ENCODE measurements at regions not wholly inside any gene's neighbourhood (a gene's known extent, or its start where the extent isn't known, plus 50 kb on each side); places are given as distances from the start of the nearest gene placed in this dataset.
"Not testable (repeated sequence)": the region's sequence is repeated elsewhere in the genome, so short reads cannot be mapped to it uniquely, and the experiment has no call there.

GRCh38 chrX:109890910-109891502 lies 111.9 kb upstream of the TMEM164 start:
- Histone ChIP-seq H3K9me3 (ENCODE audit: control insufficient read depth in 1 of 2, insufficient read depth in 1 of 2, low read length in 2 of 2) (no peaks in the 10 kb centered on the region), H3K27me3 (ENCODE audit: control insufficient read depth in 1 of 2, insufficient read depth in 2 of 2, low read length in 2 of 2) (no peaks in the 10 kb centered on the region), H3K4me3 (ENCODE audit: low read length) (no peak overlapping the region), H3K36me3 (ENCODE audit: insufficient read depth, low read length) (no peaks in the 10 kb centered on the region), H3K27ac (ENCODE audit: low read depth in 1 of 2, low read length in 2 of 2) (no peak overlapping the region), H3K4me1 (ENCODE audit: insufficient read depth, low read length) (no peaks in the 10 kb centered on the region)
- Mint-ChIP-seq H3K27me3 (no peaks in the 10 kb centered on the region), H3K36me3 (ENCODE audit: low read depth) (no peaks in the 10 kb centered on the region), H3K4me1 (ENCODE audit: low read depth) (peaks cover 6% of the 10 kb centered on the region), H3K9me3 (no peaks in the 10 kb centered on the region), H3K4me3 (no peak overlapping the region), H3K27ac (no peak overlapping the region)
- ATAC-seq (ENCODE audit: poor library complexity) (no peak), DNase-seq (peak; percentile 6 to 66 (median 26))
- POLR2A ChIA-PET: no interaction called here
- intact Hi-C loops (cut with DNase I, micrococcal nuclease): loop anchor here in 1 of 2 experiments (1.0 to 2.0 kb wide), 2 partner anchors 178 to 406 kb away; no protein-coding TSS in a partner anchor
- CTCF ChIA-PET: interaction anchor here (0.6 to 2.0 kb wide), 9 partner anchors 9 to 1467 kb away, joined by 3 to 17 read pairs (median 5); no protein-coding TSS in a partner anchor
- TF ChIP-seq CTCF (IDR thresholded peaks at IDR 0.05): peak; percentile 73

GRCh38 chrX:109896024-109896423 lies 106.9 kb upstream of the TMEM164 start:
- DNase-seq; POLR2A ChIA-PET; H3K9me3 ChIP-seq (ENCODE audit: control insufficient read depth in 1 of 2, insufficient read depth in 1 of 2, low read length in 2 of 2); H3K27ac Mint-ChIP-seq; intact Hi-C loops (cut with DNase I, micrococcal nuclease); H3K4me3 Mint-ChIP-seq; H3K4me1 Mint-ChIP-seq (ENCODE audit: low read depth); H3K27me3 ChIP-seq (ENCODE audit: control insufficient read depth in 1 of 2, insufficient read depth in 2 of 2, low read length in 2 of 2); H3K36me3 ChIP-seq (ENCODE audit: insufficient read depth, low read length); H3K4me1 ChIP-seq (ENCODE audit: insufficient read depth, low read length); CTCF ChIA-PET; H3K36me3 Mint-ChIP-seq (ENCODE audit: low read depth); H3K27me3 Mint-ChIP-seq; H3K4me3 ChIP-seq (ENCODE audit: low read length); ATAC-seq (ENCODE audit: poor library complexity); H3K9me3 Mint-ChIP-seq; H3K27ac ChIP-seq (ENCODE audit: low read depth in 1 of 2, low read length in 2 of 2): not testable (repeated sequence)

- Mint-ChIP-seq H3K27ac (no peak overlapping the region), H3K4me1 (ENCODE audit: low read depth) (no peaks in the 10 kb centered on the region), H3K36me3 (ENCODE audit: low read depth) (no peaks in the 10 kb centered on the region), H3K4me3 (no peak overlapping the region), H3K9me3 (no peaks in the 10 kb centered on the region), H3K27me3 (peaks cover 19% of the 10 kb centered on the region)
- intact Hi-C loops (cut with DNase I, micrococcal nuclease): no loop called here
- no peaks in the 10 kb centered on the region for H3K36me3 ChIP-seq (ENCODE audit: insufficient read depth, low read length)
- no peak for TF ChIP-seq CTCF (IDR thresholded peaks at IDR 0.05)
- DNase-seq: no peak
- H3K4me3 ChIP-seq (ENCODE audit: low read length): no peak overlapping the region
- no peak for ATAC-seq (ENCODE audit: poor library complexity)
- no peak overlapping the region for H3K27ac ChIP-seq (ENCODE audit: low read depth in 1 of 2, low read length in 2 of 2)
- ChIA-PET POLR2A (no interaction called here), CTCF (no interaction called here)
- H3K9me3 ChIP-seq (ENCODE audit: control insufficient read depth in 1 of 2, insufficient read depth in 1 of 2, low read length in 2 of 2): peaks cover 0 to 4% of the 10 kb centered on the region in 2 experiments
- H3K4me1 ChIP-seq (ENCODE audit: insufficient read depth, low read length): no peaks in the 10 kb centered on the region
- H3K27me3 ChIP-seq (ENCODE audit: control insufficient read depth in 1 of 2, insufficient read depth in 2 of 2, low read length in 2 of 2): no peaks in the 10 kb centered on the region
Measured at GRCh38 chrX:109902665-109903064, 100.2 kb upstream of the TMEM164 start.

GRCh38 chrX:109911046-109911445 lies 91.9 kb upstream of the TMEM164 start:
- Mint-ChIP-seq H3K27ac (no peak overlapping the region), H3K36me3 (ENCODE audit: low read depth) (no peaks in the 10 kb centered on the region), H3K9me3 (no peaks in the 10 kb centered on the region), H3K4me3 (no peak overlapping the region), H3K27me3 (no peaks in the 10 kb centered on the region), H3K4me1 (ENCODE audit: low read depth) (no peaks in the 10 kb centered on the region)
- DNase-seq: no peak
- no peak overlapping the region for H3K4me3 ChIP-seq (ENCODE audit: low read length)
- TF ChIP-seq CTCF (IDR thresholded peaks at IDR 0.05): no peak
- H3K27me3 ChIP-seq (ENCODE audit: control insufficient read depth in 1 of 2, insufficient read depth in 2 of 2, low read length in 2 of 2): peaks cover 0 to 10% of the 10 kb centered on the region in 2 experiments
- H3K27ac ChIP-seq (ENCODE audit: low read depth in 1 of 2, low read length in 2 of 2): no peak overlapping the region
- ATAC-seq (ENCODE audit: poor library complexity): no peak
- H3K9me3 ChIP-seq (ENCODE audit: control insufficient read depth in 1 of 2, insufficient read depth in 1 of 2, low read length in 2 of 2): no peaks in the 10 kb centered on the region
- intact Hi-C loops (cut with DNase I, micrococcal nuclease): loop anchor here in 1 of 2 experiments (5.0 kb wide), 1 partner anchor 236 kb away; no protein-coding TSS in a partner anchor
- H3K4me1 ChIP-seq (ENCODE audit: insufficient read depth, low read length): no peaks in the 10 kb centered on the region
- POLR2A ChIA-PET: no interaction called here
- no peaks in the 10 kb centered on the region for H3K36me3 ChIP-seq (ENCODE audit: insufficient read depth, low read length)
- CTCF ChIA-PET: no interaction called here

- H3K9me3 ChIP-seq (ENCODE audit: control insufficient read depth in 1 of 2, insufficient read depth in 1 of 2, low read length in 2 of 2); H3K9me3 Mint-ChIP-seq; H3K36me3 Mint-ChIP-seq (ENCODE audit: low read depth); H3K4me3 Mint-ChIP-seq; POLR2A ChIA-PET; H3K27ac Mint-ChIP-seq; H3K4me3 ChIP-seq (ENCODE audit: low read length); DNase-seq; ATAC-seq (ENCODE audit: poor library complexity); H3K36me3 ChIP-seq (ENCODE audit: insufficient read depth, low read length); CTCF ChIA-PET; H3K27ac ChIP-seq (ENCODE audit: low read depth in 1 of 2, low read length in 2 of 2); H3K4me1 Mint-ChIP-seq (ENCODE audit: low read depth); H3K27me3 Mint-ChIP-seq; H3K4me1 ChIP-seq (ENCODE audit: insufficient read depth, low read length): not testable (repeated sequence)
- peaks cover 0 to 10% of the 10 kb centered on the region in 2 experiments for H3K27me3 ChIP-seq (ENCODE audit: control insufficient read depth in 1 of 2, insufficient read depth in 2 of 2, low read length in 2 of 2)
- intact Hi-C loops (cut with DNase I, micrococcal nuclease): loop anchor here in 1 of 2 experiments (5.0 kb wide), 1 partner anchor 234 kb away; no protein-coding TSS in a partner anchor
Measured at GRCh38 chrX:109912993-109913392, 89.9 kb upstream of the TMEM164 start.

Measured in CD4-positive, alpha-beta T cell (primary cell).